Ishikawa (cell line): ENCODE measurements at regions not wholly inside any gene's neighbourhood (a gene's known extent, or its start where the extent isn't known, plus 50 kb on each side); places are given as distances from the start of the nearest gene placed in this dataset.

Experiments used
- CREB1 ChIP-seq: IDR thresholded peaks from 2 replicates; pipeline ENCODE4 v1.6.1; 2012; ENCODE audit warnings: low read depth
- EP300 ChIP-seq: IDR thresholded peaks from 2 replicates; pipeline ENCODE4 v1.6.1; 2012; ENCODE audit warnings: borderline replicate concordance
- NFIC ChIP-seq: IDR thresholded peaks from 2 replicates; pipeline ENCODE4 v1.6.1; 2012
- RAD21 ChIP-seq: IDR thresholded peaks from 2 replicates; pipeline ENCODE4 v1.6.1; 2012; ENCODE audit warnings: low read depth
- ZBTB7A ChIP-seq: IDR thresholded peaks from 2 replicates; pipeline ENCODE4 v1.6.1; 2012; ENCODE audit warnings: low read depth
- TF ChIP-seq, protein P1 (sequence below): IDR thresholded peaks from 2 replicates; pipeline ENCODE4 v1.6.1; 2012; ENCODE audit warnings: low read depth, mild to moderate bottlenecking
- TF ChIP-seq, protein P2 (sequence below): IDR thresholded peaks from 2 replicates; pipeline ENCODE4 v1.6.1; 2012
- TF ChIP-seq, protein P3 (sequence below): IDR thresholded peaks from 2 replicates; pipeline ENCODE4 v1.6.1; 2012

DNA sequence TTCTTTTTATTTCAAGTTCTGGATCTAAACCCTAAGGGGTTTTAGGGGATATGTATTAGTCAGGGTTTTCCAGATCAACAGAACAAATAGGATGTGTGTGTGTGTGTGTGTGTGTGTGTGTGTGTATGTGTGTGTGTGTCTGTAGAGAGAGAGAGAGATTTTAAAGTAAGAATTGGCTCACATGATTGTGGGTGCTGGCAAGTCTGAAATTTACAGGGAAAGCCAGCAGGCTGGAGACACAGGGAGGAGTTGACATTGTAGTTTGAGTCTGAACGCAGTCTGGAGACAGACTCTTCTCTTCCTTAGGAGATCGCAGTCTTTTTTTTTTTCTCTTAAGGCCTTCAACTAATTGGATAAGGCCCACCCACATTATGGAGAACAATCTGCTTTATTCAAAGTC is 428.8 kb upstream of the TBL1XR1 start:
- TF ChIP-seq, protein P1, sequence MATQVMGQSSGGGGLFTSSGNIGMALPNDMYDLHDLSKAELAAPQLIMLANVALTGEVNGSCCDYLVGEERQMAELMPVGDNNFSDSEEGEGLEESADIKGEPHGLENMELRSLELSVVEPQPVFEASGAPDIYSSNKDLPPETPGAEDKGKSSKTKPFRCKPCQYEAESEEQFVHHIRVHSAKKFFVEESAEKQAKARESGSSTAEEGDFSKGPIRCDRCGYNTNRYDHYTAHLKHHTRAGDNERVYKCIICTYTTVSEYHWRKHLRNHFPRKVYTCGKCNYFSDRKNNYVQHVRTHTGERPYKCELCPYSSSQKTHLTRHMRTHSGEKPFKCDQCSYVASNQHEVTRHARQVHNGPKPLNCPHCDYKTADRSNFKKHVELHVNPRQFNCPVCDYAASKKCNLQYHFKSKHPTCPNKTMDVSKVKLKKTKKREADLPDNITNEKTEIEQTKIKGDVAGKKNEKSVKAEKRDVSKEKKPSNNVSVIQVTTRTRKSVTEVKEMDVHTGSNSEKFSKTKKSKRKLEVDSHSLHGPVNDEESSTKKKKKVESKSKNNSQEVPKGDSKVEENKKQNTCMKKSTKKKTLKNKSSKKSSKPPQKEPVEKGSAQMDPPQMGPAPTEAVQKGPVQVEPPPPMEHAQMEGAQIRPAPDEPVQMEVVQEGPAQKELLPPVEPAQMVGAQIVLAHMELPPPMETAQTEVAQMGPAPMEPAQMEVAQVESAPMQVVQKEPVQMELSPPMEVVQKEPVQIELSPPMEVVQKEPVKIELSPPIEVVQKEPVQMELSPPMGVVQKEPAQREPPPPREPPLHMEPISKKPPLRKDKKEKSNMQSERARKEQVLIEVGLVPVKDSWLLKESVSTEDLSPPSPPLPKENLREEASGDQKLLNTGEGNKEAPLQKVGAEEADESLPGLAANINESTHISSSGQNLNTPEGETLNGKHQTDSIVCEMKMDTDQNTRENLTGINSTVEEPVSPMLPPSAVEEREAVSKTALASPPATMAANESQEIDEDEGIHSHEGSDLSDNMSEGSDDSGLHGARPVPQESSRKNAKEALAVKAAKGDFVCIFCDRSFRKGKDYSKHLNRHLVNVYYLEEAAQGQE: no peak
- TF ChIP-seq, protein P2, sequence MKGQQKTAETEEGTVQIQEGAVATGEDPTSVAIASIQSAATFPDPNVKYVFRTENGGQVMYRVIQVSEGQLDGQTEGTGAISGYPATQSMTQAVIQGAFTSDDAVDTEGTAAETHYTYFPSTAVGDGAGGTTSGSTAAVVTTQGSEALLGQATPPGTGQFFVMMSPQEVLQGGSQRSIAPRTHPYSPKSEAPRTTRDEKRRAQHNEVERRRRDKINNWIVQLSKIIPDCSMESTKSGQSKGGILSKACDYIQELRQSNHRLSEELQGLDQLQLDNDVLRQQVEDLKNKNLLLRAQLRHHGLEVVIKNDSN: no peak
- no peak for TF ChIP-seq CREB1
- TF ChIP-seq EP300: no peak
- no peak for TF ChIP-seq NFIC
- TF ChIP-seq ZBTB7A: no peak
- TF ChIP-seq, protein P3, sequence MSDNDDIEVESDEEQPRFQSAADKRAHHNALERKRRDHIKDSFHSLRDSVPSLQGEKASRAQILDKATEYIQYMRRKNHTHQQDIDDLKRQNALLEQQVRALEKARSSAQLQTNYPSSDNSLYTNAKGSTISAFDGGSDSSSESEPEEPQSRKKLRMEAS: no peak
- no peak for TF ChIP-seq RAD21
